Endothelial cell of umbilical vein (primary cell): ENCODE measurements at regions not wholly inside any gene's neighbourhood (a gene's known extent, or its start where the extent isn't known, plus 50 kb on each side); places are given as distances from the start of the nearest gene placed in this dataset.

Experiments used
- CTCF ChIP-seq, 2 donors: IDR thresholded peaks; 1 replicate in 1 of 2; 2 replicates in 1 of 2; pipeline ENCODE4 v1.5.1; 2011; ENCODE audit warnings: low read length in 2 of 2, mild to moderate bottlenecking in 2 of 2, moderate library complexity in 2 of 2, control low read depth in 1 of 2, inconsistent platforms in 1 of 2, low read depth in 1 of 2; ENCODE audit not compliant: insufficient read depth in 1 of 2; ENCODE audit errors: extremely low read depth in 1 of 2
- EZH2 ChIP-seq: IDR thresholded peaks from 2 replicates; pipeline ENCODE4 v1.6.1; 2012; ENCODE audit warnings: borderline replicate concordance, low read depth, mild to moderate bottlenecking, moderate library complexity, low read length, inconsistent platforms; ENCODE audit not compliant: severe bottlenecking
- JUN ChIP-seq: IDR thresholded peaks from 2 replicates; pipeline ENCODE4 v1.6.1; 2011; ENCODE audit warnings: borderline replicate concordance, low read depth; ENCODE audit not compliant: insufficient read length, insufficient read depth
- MAX ChIP-seq: IDR thresholded peaks from 2 replicates; pipeline ENCODE4 v1.6.1; 2011; ENCODE audit not compliant: insufficient read depth, insufficient read length
- POLR2A ChIP-seq: IDR thresholded peaks from 2 replicates; pipeline ENCODE4 v1.6.1; 2012; ENCODE audit warnings: low read depth, mild to moderate bottlenecking, control low read depth, low read length
- POLR2AphosphoS5 ChIP-seq: IDR thresholded peaks from 2 replicates; pipeline ENCODE4 v1.6.1; 2012; ENCODE audit warnings: low read depth, mild to moderate bottlenecking, control low read depth, low read length, moderate library complexity; ENCODE audit not compliant: insufficient read depth

GRCh38 chr1:30054126-30054525, 669.3 kb downstream of the MATN1 start:
- TF ChIP-seq CTCF (IDR thresholded peaks at IDR 0.05; ENCODE audit: extremely low read depth in 1 of 2, insufficient read depth in 1 of 2, low read depth in 1 of 2, low read length in 2 of 2): no peak
- TF ChIP-seq EZH2: no peak
- no peak for TF ChIP-seq POLR2A
- TF ChIP-seq JUN: no peak
- no peak for TF ChIP-seq POLR2AphosphoS5
- no peak for TF ChIP-seq MAX
